ENCODE measurements at regions not wholly inside any gene's neighbourhood (a gene's known extent, or its start where the extent isn't known, plus 50 kb on each side); places are given as distances from the start of the nearest gene placed in this dataset.

GRCh38 chr4:35653451-35653850, 590.9 kb downstream of the ARAP2 start:
- TF ChIP-seq POLR2AphosphoS5 (IDR thresholded peaks at IDR 0.05; ENCODE audit: low read depth, low read length): no peak
- TF ChIP-seq TCF7L2 (IDR thresholded peaks at IDR 0.05; ENCODE audit: low read depth, low read length): no peak
- no peak for TF ChIP-seq CTCF (IDR thresholded peaks at IDR 0.05)
- TF ChIP-seq REST (IDR thresholded peaks at IDR 0.05; ENCODE audit: insufficient read depth in 1 of 2, low read depth in 2 of 2, low read length in 1 of 2): no peak
- TF ChIP-seq SIN3A (IDR thresholded peaks at IDR 0.05; ENCODE audit: borderline replicate concordance, insufficient read depth, low read depth, low read length): no peak
- H3K27ac ChIP-seq (ENCODE audit: low read length): no peak overlapping the region
- H3K4me3 ChIP-seq (ENCODE audit: low read depth in 2 of 2, low read length in 2 of 2): no peak overlapping the region
- DNase-seq (ENCODE audit: low read depth, low spot score): no peak
- in situ Hi-C loops (cut with HindIII; ENCODE audit: low pct_unique_long_range_greater_than_20kb, low sequenced_read_pairs) (no loop called here), intact Hi-C loops (cut with micrococcal nuclease; ENCODE audit: unreplicated experiment) (no loop called here)
- POLR2A ChIA-PET: no interaction called here
- no peak for ATAC-seq
- no peaks in the 10 kb centered on the region for H3K36me3 ChIP-seq (ENCODE audit: control insufficient read depth, insufficient read depth, low read length)
- H3K9me3 ChIP-seq (ENCODE audit: control insufficient read depth, insufficient read depth, low read depth, low read length): no peaks in the 10 kb centered on the region
- H3K4me1 ChIP-seq (ENCODE audit: control insufficient read depth, insufficient read depth, low read length): no peaks in the 10 kb centered on the region
- H3K27me3 ChIP-seq (ENCODE audit: control insufficient read depth, insufficient read depth, low read length): no peaks in the 10 kb centered on the region
- no TSS peak for BruUV-seq (replicated peaks)
- CTCF ChIA-PET: no interaction called here

GRCh38 chr4:35673137-35673536, 571.2 kb downstream of the ARAP2 start:
- intact Hi-C loops (cut with micrococcal nuclease; ENCODE audit: unreplicated experiment) (no loop called here), in situ Hi-C loops (cut with HindIII; ENCODE audit: low pct_unique_long_range_greater_than_20kb, low sequenced_read_pairs) (no loop called here)
- H3K9me3 ChIP-seq (ENCODE audit: control insufficient read depth, insufficient read depth, low read depth, low read length): no peaks in the 10 kb centered on the region
- POLR2A ChIA-PET: no interaction called here
- CTCF ChIA-PET: no interaction called here
- no peak for TF ChIP-seq SIN3A (IDR thresholded peaks at IDR 0.05; ENCODE audit: borderline replicate concordance, insufficient read depth, low read depth, low read length)
- no peak for TF ChIP-seq TCF7L2 (IDR thresholded peaks at IDR 0.05; ENCODE audit: low read depth, low read length)
- TF ChIP-seq POLR2AphosphoS5 (IDR thresholded peaks at IDR 0.05; ENCODE audit: low read depth, low read length): no peak
- no peak for TF ChIP-seq CTCF (IDR thresholded peaks at IDR 0.05)
- no peak for TF ChIP-seq REST (IDR thresholded peaks at IDR 0.05; ENCODE audit: insufficient read depth in 1 of 2, low read depth in 2 of 2, low read length in 1 of 2)
- H3K36me3 ChIP-seq (ENCODE audit: control insufficient read depth, insufficient read depth, low read length): no peaks in the 10 kb centered on the region
- H3K4me3 ChIP-seq (ENCODE audit: low read depth in 2 of 2, low read length in 2 of 2): no peak overlapping the region
- ATAC-seq (no peak), DNase-seq (ENCODE audit: low read depth, low spot score) (no peak)
- no peaks in the 10 kb centered on the region for H3K4me1 ChIP-seq (ENCODE audit: control insufficient read depth, insufficient read depth, low read length)
- BruUV-seq (replicated peaks): no TSS peak
- H3K27ac ChIP-seq (ENCODE audit: low read length): no peak overlapping the region
- H3K27me3 ChIP-seq (ENCODE audit: control insufficient read depth, insufficient read depth, low read length): no peaks in the 10 kb centered on the region

Data from Panc1 (cell line).